ENCODE measurements at regions not wholly inside any gene's neighbourhood (a gene's known extent, or its start where the extent isn't known, plus 50 kb on each side); places are given as distances from the start of the nearest gene placed in this dataset.
"Not testable (repeated sequence)": the region's sequence is repeated elsewhere in the genome, so short reads cannot be mapped to it uniquely, and the experiment has no call there.

GRCh38 chr12:17571047-17571446 lies 518.9 kb downstream of the RERGL start:
- Histone ChIP-seq H3K9me3 (no peaks in the 10 kb centered on the region), H3K27me3 (no peaks in the 10 kb centered on the region), H3K27ac (no peak overlapping the region), H3K4me1 (no peaks in the 10 kb centered on the region), H3K4me3 (no peak overlapping the region), H3K36me3 (no peaks in the 10 kb centered on the region)
- TF ChIP-seq, protein P1, sequence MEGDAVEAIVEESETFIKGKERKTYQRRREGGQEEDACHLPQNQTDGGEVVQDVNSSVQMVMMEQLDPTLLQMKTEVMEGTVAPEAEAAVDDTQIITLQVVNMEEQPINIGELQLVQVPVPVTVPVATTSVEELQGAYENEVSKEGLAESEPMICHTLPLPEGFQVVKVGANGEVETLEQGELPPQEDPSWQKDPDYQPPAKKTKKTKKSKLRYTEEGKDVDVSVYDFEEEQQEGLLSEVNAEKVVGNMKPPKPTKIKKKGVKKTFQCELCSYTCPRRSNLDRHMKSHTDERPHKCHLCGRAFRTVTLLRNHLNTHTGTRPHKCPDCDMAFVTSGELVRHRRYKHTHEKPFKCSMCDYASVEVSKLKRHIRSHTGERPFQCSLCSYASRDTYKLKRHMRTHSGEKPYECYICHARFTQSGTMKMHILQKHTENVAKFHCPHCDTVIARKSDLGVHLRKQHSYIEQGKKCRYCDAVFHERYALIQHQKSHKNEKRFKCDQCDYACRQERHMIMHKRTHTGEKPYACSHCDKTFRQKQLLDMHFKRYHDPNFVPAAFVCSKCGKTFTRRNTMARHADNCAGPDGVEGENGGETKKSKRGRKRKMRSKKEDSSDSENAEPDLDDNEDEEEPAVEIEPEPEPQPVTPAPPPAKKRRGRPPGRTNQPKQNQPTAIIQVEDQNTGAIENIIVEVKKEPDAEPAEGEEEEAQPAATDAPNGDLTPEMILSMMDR (IDR thresholded peaks at IDR 0.05) = no peak
- DNase-seq = no peak
- intact Hi-C loops (cut with DNase I) = no loop called here
- no peak for ATAC-seq
- WGBS, 2 donors = 42 to 43% methylated on average over 2 of the region's 2 CpGs

GRCh38 chr12:17564630-17565029 lies 525.4 kb downstream of the RERGL start:
- intact Hi-C loops (cut with DNase I) = not testable (repeated sequence)

DNA sequence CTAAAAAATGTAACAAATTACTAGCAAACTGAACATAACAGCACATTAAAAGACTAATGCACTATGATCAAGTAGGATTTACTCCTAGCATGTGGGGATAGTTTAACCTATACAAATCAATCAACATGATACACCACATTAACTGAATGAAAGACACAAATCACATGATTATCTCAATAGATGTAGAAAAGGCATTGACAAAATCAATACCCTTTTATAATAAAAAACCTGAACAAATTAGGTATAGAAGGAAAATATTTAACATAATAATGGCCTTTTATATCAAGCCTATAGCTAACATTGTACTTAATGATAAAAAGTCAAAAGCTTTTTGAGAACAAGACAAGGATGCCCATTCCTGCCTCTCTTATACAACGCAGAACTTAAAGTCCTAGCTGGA lies 540.0 kb downstream of the RERGL start:
- H3K27me3 ChIP-seq = no peaks in the 10 kb centered on the region
- 79 to 81% methylated on average over 1 of the region's 1 CpG for WGBS, 2 donors
- DNase-seq (no peak), ATAC-seq (no peak)
- no peaks in the 10 kb centered on the region for H3K36me3 ChIP-seq
- no peak overlapping the region for H3K4me3 ChIP-seq
- no peak overlapping the region for H3K27ac ChIP-seq
- peaks cover 0 to 38% (median 8%) of the 10 kb centered on the region in 11 donors for H3K9me3 ChIP-seq
- intact Hi-C loops (cut with DNase I) = no loop called here
- H3K4me1 ChIP-seq = no peaks in the 10 kb centered on the region
- TF ChIP-seq, protein P1 (IDR thresholded peaks at IDR 0.05) = no peak

More at GRCh38 chr12:17564630-17565029, 525.4 kb downstream of the RERGL start:
- 79 to 80% methylated on average over 8 of the region's 8 CpGs for WGBS, 2 donors
- not testable (repeated sequence) for H3K27ac ChIP-seq, H3K4me1 ChIP-seq, H3K36me3 ChIP-seq, H3K27me3 ChIP-seq, H3K4me3 ChIP-seq, DNase-seq, ATAC-seq
- H3K9me3 ChIP-seq = peaks cover 0 to 28% (median 0%) of the 10 kb centered on the region in 11 donors

GRCh38 chr12:17540921-17541320 lies 549.1 kb downstream of the RERGL start:
- intact Hi-C loops (cut with DNase I) = no loop called here
- H3K27me3 ChIP-seq = no peaks in the 10 kb centered on the region
- no peaks in the 10 kb centered on the region for H3K36me3 ChIP-seq
- DNase-seq (no peak), ATAC-seq (no peak)
- TF ChIP-seq, protein P1 (IDR thresholded peaks at IDR 0.05) = no peak
- peaks cover 0 to 46% (median 9%) of the 10 kb centered on the region in 11 donors for H3K9me3 ChIP-seq
- H3K4me1 ChIP-seq = no peaks in the 10 kb centered on the region
- 45 to 58% methylated on average over 2 of the region's 2 CpGs for WGBS, 2 donors
- H3K4me3 ChIP-seq = no peak overlapping the region
- no peak overlapping the region for H3K27ac ChIP-seq

- TF ChIP-seq, protein P1 (IDR thresholded peaks at IDR 0.05) = no peak
- 9 to 21% methylated on average over 2 of the region's 2 CpGs for WGBS, 2 donors
- no peak overlapping the region for H3K4me3 ChIP-seq
- no peak overlapping the region for H3K27ac ChIP-seq
- ATAC-seq (no peak), DNase-seq (no peak)
- no peaks in the 10 kb centered on the region for H3K36me3 ChIP-seq
- no peaks in the 10 kb centered on the region for H3K27me3 ChIP-seq
- H3K9me3 ChIP-seq = peaks cover 0 to 9% (median 0%) of the 10 kb centered on the region in 11 donors
- no peaks in the 10 kb centered on the region for H3K4me1 ChIP-seq
- intact Hi-C loops (cut with DNase I) = no loop called here
Observed at GRCh38 chr12:17528394-17528793, 561.6 kb downstream of the RERGL start.

Data from heart right ventricle (tissue), 16 donors.